ENCODE measurements at regions not wholly inside any gene's neighbourhood (a gene's known extent, or its start where the extent isn't known, plus 50 kb on each side); places are given as distances from the start of the nearest gene placed in this dataset.

DNA sequence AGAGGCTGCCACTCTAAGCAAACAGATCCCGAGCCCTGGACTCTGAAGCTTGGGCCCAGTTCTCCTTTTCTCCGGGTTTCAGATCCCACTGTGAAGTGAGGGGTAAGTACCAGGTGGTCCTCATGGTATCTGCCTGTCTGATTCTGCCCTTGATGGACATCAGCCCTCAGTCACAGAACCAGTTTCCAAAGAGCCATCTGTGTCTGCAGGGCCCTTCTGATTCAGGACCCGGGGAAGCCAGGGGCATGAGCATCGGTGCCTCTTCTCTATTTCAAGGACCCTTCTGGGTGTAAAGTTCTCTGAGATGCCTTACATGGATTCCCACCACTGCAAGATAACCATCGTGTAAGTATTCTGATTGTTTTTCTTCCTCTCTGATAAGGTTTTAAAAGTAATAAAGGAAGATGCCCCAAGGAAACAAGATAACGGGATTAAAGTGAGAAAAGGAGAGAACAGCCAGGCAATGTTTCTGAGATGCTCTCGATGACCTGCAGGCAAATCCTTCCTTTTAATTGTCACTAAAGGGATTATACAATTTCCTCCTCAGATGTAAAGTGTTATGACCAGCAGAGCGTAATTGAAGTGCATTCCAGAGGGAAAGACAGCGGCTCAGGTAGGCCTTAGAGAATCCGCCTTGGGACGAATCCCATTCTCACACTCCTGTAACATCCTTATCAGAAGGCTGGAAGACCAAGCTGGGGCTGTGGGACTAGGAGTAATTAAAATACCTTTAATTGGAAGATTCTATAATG, 924.3 kb downstream of the TBC1D22A start:
- no peaks in the 10 kb centered on the region for H3K27me3 ChIP-seq (ENCODE audit: insufficient read depth, low read length, poor library complexity, severe bottlenecking)
- H3K36me3 ChIP-seq (ENCODE audit: insufficient read depth, low read length): no peaks in the 10 kb centered on the region
- H3K4me1 ChIP-seq (ENCODE audit: insufficient read depth, low read length, poor library complexity, severe bottlenecking): no peaks in the 10 kb centered on the region
- H3K9me2 ChIP-seq (replicated peaks; ENCODE audit: low read depth, low read length): no peaks in the 10 kb centered on the region
- peaks cover 7% of the 10 kb centered on the region; the same call in 1 of the 2 replicates for H3K9me3 ChIP-seq (ENCODE audit: insufficient read depth, low read depth, low read length)
- TF ChIP-seq CTCF (conservative IDR thresholded peaks at IDR 0.05; ENCODE audit: low read length): no peak
- TF ChIP-seq EZH2phosphoT487 (IDR thresholded peaks at IDR 0.05; ENCODE audit: borderline replicate concordance): no peak
- no peak overlapping the region for H2AFZ ChIP-seq (ENCODE audit: low read length)
- no peaks in the 10 kb centered on the region for H3K79me2 ChIP-seq (ENCODE audit: insufficient read depth, low read length)
- H4K20me1 ChIP-seq (ENCODE audit: insufficient read depth, low read length, poor library complexity, severe bottlenecking): no peaks in the 10 kb centered on the region
- no peak overlapping the region for H3K4me2 ChIP-seq (ENCODE audit: low read depth, low read length, poor library complexity, severe bottlenecking)
- H3K9ac ChIP-seq (ENCODE audit: low read depth, low read length, poor library complexity, severe bottlenecking): no peak overlapping the region
- no peaks in the 10 kb centered on the region for H3F3A ChIP-seq (ENCODE audit: low read depth)
- H3K4me3 ChIP-seq (ENCODE audit: low read length, poor library complexity, severe bottlenecking): no peak overlapping the region

- Histone ChIP-seq H3K9me2 (replicated peaks; ENCODE audit: low read depth, low read length) (no peaks in the 10 kb centered on the region), H3K4me2 (ENCODE audit: low read depth, low read length, poor library complexity, severe bottlenecking) (no peak overlapping the region), H3K9me3 (ENCODE audit: insufficient read depth, low read depth, low read length) (peaks cover 12% of the 10 kb centered on the region; the same call in 1 of the 2 replicates), H3K27me3 (ENCODE audit: insufficient read depth, low read length, poor library complexity, severe bottlenecking) (no peaks in the 10 kb centered on the region), H4K20me1 (ENCODE audit: insufficient read depth, low read length, poor library complexity, severe bottlenecking) (no peaks in the 10 kb centered on the region), H3K36me3 (ENCODE audit: insufficient read depth, low read length) (no peaks in the 10 kb centered on the region), H3F3A (ENCODE audit: low read depth) (no peaks in the 10 kb centered on the region), H3K79me2 (ENCODE audit: insufficient read depth, low read length) (no peaks in the 10 kb centered on the region), H3K4me1 (ENCODE audit: insufficient read depth, low read length, poor library complexity, severe bottlenecking) (no peaks in the 10 kb centered on the region), H3K9ac (ENCODE audit: low read depth, low read length, poor library complexity, severe bottlenecking) (no peak overlapping the region), H3K4me3 (ENCODE audit: low read length, poor library complexity, severe bottlenecking) (no peak overlapping the region), H2AFZ (ENCODE audit: low read length) (no peak overlapping the region)
- no peak for TF ChIP-seq EZH2phosphoT487 (IDR thresholded peaks at IDR 0.05; ENCODE audit: borderline replicate concordance)
- TF ChIP-seq CTCF (conservative IDR thresholded peaks at IDR 0.05; ENCODE audit: low read length): no peak
These were observed 919.1 kb downstream of the TBC1D22A start for GRCh38 chr22:47681411-47682165.

DNA sequence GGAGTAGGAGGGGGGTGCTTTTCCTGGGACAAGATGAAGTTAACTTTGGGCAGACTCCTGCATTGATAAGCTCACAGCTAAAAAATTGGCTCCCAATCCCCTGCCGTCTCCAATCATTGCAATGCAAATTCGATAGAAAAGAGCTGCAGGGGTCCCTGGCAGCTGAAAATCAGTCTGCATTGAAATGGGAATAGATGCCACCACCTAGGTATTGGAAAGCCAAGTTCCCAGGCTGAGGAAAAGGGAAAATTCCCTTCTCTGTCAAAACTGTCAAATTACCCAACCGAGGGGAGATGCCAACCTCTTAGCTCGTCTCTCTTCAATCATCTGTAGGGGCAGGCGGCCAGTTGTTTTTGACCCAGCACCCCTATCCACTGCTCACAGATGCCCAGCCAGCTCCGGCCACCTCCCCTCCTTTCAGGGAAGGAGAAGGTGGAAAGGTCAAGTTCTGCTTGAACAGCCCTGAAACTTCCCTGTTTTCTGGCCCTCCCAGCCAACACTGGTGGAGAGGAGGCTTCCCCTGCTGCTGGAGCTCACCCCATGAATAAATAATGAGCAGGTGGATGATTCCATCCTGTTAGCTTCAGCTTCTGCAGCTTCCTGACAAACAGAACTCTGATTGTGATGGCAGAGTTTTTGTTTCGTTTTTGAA, 916.3 kb downstream of the TBC1D22A start:
- H3K36me3 ChIP-seq (ENCODE audit: insufficient read depth, low read length): no peaks in the 10 kb centered on the region
- H3K4me2 ChIP-seq (ENCODE audit: low read depth, low read length, poor library complexity, severe bottlenecking): no peak overlapping the region
- H2AFZ ChIP-seq (ENCODE audit: low read length): no peak overlapping the region
- no peak for TF ChIP-seq EZH2phosphoT487 (IDR thresholded peaks at IDR 0.05; ENCODE audit: borderline replicate concordance)
- TF ChIP-seq CTCF (conservative IDR thresholded peaks at IDR 0.05; ENCODE audit: low read length): no peak
- no peak overlapping the region for H3K9ac ChIP-seq (ENCODE audit: low read depth, low read length, poor library complexity, severe bottlenecking)
- no peaks in the 10 kb centered on the region for H3K27me3 ChIP-seq (ENCODE audit: insufficient read depth, low read length, poor library complexity, severe bottlenecking)
- peaks cover 9% of the 10 kb centered on the region; the same call in 1 of the 2 replicates for H3K9me3 ChIP-seq (ENCODE audit: insufficient read depth, low read depth, low read length)
- H3K4me3 ChIP-seq (ENCODE audit: low read length, poor library complexity, severe bottlenecking): no peak overlapping the region
- H4K20me1 ChIP-seq (ENCODE audit: insufficient read depth, low read length, poor library complexity, severe bottlenecking): no peaks in the 10 kb centered on the region
- no peaks in the 10 kb centered on the region for H3K9me2 ChIP-seq (replicated peaks; ENCODE audit: low read depth, low read length)
- no peaks in the 10 kb centered on the region for H3F3A ChIP-seq (ENCODE audit: low read depth)
- no peaks in the 10 kb centered on the region for H3K79me2 ChIP-seq (ENCODE audit: insufficient read depth, low read length)
- no peaks in the 10 kb centered on the region for H3K4me1 ChIP-seq (ENCODE audit: insufficient read depth, low read length, poor library complexity, severe bottlenecking)
